Retinal pigment epithelial cell (primary cell): ENCODE measurements at regions not wholly inside any gene's neighbourhood (a gene's known extent, or its start where the extent isn't known, plus 50 kb on each side); places are given as distances from the start of the nearest gene placed in this dataset.

Experiments
- DNase-seq: peaks from one replicate; pipeline ENCODE4 v3.0.0-alpha.2; 2010; ENCODE audit warnings: low read depth
- H3K4me3 ChIP-seq: 2 replicates; pipeline ENCODE4 v1.5.1; 2011; ENCODE audit warnings: mild to moderate bottlenecking, low read length, control low read depth, moderate library complexity
- TF ChIP-seq, protein P1 (sequence below): conservative IDR thresholded peaks from 2 replicates; pipeline ENCODE4 v1.5.1; 2011; ENCODE audit warnings: low read depth, low read length, control low read depth, inconsistent platforms

DNA sequence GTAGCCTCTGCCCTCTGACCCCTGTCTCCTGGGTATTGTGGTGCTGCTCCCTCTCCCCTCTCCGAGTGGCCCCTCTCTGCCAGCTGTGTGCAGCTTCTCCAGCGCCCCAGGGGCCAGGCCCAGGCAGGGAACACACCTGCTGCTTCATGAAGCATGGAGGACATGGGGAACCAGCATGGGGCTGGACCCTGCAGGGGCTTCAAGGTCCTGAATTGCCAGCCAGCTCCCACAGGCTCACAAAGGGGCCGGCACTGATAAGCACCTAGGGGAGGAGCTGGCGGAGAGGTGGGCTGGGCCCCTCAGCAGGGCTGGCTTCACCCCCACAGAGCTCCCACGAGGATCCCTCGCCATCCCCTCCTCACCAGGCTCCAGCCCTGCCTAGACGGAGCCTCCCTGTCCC lies 77.4 kb upstream of the GPC1 start:
- TF ChIP-seq, protein P1, sequence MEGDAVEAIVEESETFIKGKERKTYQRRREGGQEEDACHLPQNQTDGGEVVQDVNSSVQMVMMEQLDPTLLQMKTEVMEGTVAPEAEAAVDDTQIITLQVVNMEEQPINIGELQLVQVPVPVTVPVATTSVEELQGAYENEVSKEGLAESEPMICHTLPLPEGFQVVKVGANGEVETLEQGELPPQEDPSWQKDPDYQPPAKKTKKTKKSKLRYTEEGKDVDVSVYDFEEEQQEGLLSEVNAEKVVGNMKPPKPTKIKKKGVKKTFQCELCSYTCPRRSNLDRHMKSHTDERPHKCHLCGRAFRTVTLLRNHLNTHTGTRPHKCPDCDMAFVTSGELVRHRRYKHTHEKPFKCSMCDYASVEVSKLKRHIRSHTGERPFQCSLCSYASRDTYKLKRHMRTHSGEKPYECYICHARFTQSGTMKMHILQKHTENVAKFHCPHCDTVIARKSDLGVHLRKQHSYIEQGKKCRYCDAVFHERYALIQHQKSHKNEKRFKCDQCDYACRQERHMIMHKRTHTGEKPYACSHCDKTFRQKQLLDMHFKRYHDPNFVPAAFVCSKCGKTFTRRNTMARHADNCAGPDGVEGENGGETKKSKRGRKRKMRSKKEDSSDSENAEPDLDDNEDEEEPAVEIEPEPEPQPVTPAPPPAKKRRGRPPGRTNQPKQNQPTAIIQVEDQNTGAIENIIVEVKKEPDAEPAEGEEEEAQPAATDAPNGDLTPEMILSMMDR: no peak
- no peak for DNase-seq
- H3K4me3 ChIP-seq: no peak overlapping the region

DNA sequence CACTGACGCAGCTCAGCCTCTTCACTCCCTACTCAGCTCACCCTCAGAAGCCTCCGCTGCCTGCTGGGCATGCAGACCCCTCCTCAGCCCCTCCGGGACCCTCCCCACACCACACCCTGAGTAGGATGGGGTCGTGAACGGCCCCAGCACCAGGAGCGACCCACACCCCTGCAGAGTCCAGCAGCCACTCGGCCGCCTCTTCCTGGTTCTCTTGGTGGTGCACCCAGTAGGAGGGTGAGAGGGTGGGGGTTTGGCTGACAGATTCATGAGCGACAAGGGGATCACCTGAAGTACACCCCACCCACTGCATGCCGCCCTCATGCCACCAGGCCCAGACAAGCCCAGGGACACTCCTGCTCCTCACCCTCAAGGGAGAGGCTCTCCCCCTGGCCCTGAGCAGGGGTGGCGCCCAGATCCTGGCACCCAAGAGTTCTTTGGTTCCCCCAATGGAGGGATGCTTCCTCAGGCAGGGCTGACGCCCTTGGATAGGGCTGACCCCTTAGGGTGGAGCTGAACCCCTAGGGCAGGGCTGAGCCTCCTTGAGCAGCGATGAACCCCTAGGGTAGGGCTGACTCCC lies 76.6 kb upstream of the GPC1 start:
- no peak for DNase-seq
- TF ChIP-seq, protein P1: no peak
- H3K4me3 ChIP-seq: no peak overlapping the region

DNA sequence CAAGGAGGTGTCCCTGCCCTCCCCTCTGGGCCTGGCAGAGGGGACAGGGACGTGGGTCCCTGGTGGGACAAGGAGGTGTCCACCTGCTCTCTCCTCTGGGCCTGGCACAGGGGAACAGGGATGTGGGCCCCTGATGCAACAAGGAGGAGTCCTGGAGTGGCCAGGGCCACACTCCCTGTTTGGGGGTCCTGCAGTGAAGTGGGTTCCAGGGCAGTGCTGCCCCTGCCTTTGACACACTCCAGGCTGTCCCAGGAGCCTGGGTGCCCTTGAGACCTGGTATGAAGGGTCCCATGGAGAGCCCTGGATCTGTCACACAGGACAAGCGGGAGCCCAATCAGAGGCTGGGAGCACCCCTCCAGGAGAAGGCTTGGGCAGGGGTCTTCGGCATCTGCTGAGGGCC lies 75.8 kb upstream of the GPC1 start:
- H3K4me3 ChIP-seq: no peak overlapping the region
- TF ChIP-seq, protein P1: no peak
- DNase-seq: no peak

DNA sequence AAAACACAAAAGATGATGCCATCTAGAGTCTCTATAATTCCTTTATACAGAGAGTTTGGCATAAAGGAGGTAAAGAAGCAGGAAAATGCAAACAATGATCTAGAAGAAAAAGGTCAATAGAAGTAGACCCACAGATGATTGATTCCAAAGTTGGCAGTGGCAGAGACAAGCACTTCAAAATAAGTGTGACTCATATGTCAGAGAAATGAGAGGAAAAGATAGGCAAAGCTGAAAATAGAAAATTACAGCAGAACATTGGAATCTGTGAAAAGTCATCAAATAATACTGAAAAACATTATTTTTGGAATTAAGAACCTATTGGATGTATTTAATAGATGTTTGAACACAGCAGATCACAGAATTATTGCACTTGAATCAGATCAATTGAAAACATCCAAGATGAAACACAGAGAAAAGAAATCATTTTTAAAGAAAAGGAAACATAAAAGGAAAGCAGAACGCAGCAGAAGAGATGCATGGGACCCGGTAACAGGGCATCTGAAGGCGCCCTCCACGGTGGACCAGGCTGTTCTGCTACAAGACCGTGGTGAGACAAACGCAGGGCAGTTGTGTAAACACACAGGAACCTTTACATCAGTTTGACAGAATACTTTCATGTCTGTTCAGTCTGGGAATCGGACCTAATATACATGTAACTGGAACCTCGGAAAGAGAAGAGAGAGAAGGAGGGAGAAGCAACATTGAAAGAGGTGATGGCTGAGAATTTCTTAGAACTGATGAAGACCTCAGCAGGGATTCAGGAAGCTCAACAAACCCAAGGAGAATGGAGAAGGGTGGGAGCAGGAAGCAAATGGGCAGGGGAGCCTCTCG lies 74.6 kb upstream of the GPC1 start:
- H3K4me3 ChIP-seq: no peak overlapping the region
- DNase-seq: no peak
- TF ChIP-seq, protein P1: no peak

DNA sequence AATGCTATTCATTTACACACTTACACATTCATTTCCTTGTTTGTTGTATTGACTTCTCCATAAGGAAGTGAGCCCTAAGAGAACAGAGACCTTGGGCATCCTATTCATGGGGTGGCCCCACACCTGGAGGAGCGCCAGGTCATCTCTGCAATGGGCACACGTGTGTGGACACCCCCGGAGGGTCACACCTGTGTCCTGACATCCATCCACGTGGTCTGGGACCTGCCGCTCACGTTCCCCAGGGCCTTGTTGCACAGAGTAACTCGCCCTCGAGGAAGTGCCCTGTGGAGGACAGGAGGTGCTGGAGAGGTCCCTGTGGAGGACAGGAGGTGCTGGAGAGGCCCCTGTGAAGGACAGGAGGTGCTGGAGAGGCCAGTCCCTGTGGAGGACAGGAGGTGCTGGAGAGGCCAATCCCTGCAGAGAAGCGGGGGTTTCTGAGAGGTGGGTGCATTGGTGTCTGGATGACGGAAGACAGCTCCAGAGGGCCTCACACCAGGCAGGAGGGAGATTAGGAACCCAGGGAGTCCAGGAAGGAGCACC lies 73.2 kb upstream of the GPC1 start:
- H3K4me3 ChIP-seq: no peak overlapping the region
- TF ChIP-seq, protein P1: no peak

DNA sequence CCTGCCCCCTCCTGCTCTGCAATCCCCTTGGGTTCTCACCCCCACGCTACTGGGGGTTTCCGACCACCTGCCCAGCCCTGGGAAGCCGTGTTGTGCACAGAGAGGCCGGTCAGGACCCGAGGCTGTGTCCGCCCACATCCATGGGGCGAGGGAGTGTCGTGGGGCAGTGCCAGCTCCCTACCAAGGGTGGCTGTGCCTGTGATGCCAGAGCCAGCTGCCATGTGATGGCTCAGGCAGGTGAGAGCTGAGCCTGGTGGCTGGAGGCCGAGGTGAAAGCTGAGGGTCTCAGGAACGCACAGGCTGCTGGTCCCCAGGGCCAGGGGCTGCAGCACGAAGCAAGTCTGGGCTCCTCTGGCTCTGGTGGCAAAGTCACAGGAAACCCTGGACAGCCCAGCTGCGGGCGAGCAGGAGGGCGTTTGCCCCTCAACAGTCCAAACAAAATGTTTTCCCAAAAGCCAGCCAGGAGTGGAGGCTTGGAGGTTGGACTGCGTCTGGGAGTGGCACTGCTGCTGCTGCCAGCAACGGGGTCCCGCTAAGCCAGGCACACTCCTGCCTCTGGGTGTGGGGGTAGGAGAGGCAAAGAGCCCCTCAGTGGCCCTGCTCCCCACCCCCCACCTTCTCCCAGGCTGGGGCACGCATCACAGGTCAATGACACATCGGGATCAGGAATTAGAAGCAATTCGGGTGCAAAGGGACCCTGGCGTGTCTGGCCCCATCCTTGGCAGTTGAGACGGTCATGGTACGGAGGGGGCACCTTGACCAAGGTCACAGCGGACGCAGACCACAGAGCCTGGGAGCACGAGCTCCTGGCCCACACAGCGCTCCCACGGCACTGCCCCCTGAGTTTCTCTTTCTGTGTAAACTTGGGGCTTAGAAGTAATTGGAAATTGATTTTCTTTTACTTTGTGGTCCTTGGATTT lies 72.4 kb upstream of the GPC1 start:
- TF ChIP-seq, protein P1: no peak
- no peak for DNase-seq
- no peak overlapping the region for H3K4me3 ChIP-seq

More for the DNA sequence above, 73.2 kb upstream of the GPC1 start:
- DNase-seq: no peak
